Tibial nerve (tissue), 4 donors: ENCODE measurements at regions not wholly inside any gene's neighbourhood (a gene's known extent, or its start where the extent isn't known, plus 50 kb on each side); places are given as distances from the start of the nearest gene placed in this dataset.

ENCODE experiments used
- DNase-seq, 2 donors: peaks; one replicate each; pipeline ENCODE4 v3.0.0-alpha.2; 2019; ENCODE audit warnings: low spot score in 2 of 2
- H3K27ac ChIP-seq, 4 donors: fragments of 200-600 bp; sonication (generic) in 3 of 4; one replicate each; pipeline ENCODE4 v1.5.1; 2017 to 2019; ENCODE audit warnings: mild to moderate bottlenecking in 1 of 4
- H3K27me3 ChIP-seq, 2 donors: fragments of 200-600 bp; sonication (generic) in 1 of 2; one replicate each; pipeline versions ENCODE4 v1.5.1 to v1.6.0; 2017 to 2019
- H3K36me3 ChIP-seq, 3 donors: fragments of 200-600 bp; sonication (generic); one replicate each; pipeline ENCODE4 v1.5.1; 2018 to 2019
- H3K4me1 ChIP-seq, 4 donors: fragments of 200-600 bp; sonication (generic) in 3 of 4; one replicate each; pipeline ENCODE4 v1.5.1; 2017 to 2019
- H3K4me3 ChIP-seq, 4 donors: fragments of 200-600 bp; sonication (generic) in 3 of 4; one replicate each; pipeline ENCODE4 v1.5.1; 2017 to 2019; ENCODE audit warnings: mild to moderate bottlenecking in 1 of 4, moderate library complexity in 1 of 4
- H3K9me3 ChIP-seq, 4 donors: fragments of 200-600 bp; sonication (generic) in 3 of 4; one replicate each; pipeline ENCODE4 v1.5.1; 2017 to 2019
- EP300 ChIP-seq, 2 donors: sonication (generic); formaldehyde crosslinking; IDR thresholded peaks; one replicate each; pipeline ENCODE4 v1.6.1; 2017; ENCODE audit warnings: antibody characterized with exemption in 2 of 2, mild to moderate bottlenecking in 1 of 2
- POLR2A ChIP-seq, 2 donors: fragments of 450-650 bp; IDR thresholded peaks; one replicate each; pipeline ENCODE4 v1.6.1; 2017; ENCODE audit warnings: antibody characterized with exemption in 2 of 2, mild to moderate bottlenecking in 2 of 2, moderate library complexity in 2 of 2
- WGBS, 2 donors: methylation state at CpG; one replicate each; pipeline ENCODE4 v1.1.5; 2018; 5-methylcytosine and 5-hydroxymethylcytosine counted together
- TF ChIP-seq, protein P1 (sequence below), 5 experiments: fragments of 200-600 bp in 3 of 5; fragments of 450-650 bp in 2 of 5; sonication (generic) in 3 of 5; IDR thresholded peaks; one replicate each; pipeline ENCODE4 v1.5.1; 2016 to 2019; ENCODE audit warnings: antibody characterized with exemption in 5 of 5, mild to moderate bottlenecking in 3 of 5, moderate library complexity in 2 of 5

DNA sequence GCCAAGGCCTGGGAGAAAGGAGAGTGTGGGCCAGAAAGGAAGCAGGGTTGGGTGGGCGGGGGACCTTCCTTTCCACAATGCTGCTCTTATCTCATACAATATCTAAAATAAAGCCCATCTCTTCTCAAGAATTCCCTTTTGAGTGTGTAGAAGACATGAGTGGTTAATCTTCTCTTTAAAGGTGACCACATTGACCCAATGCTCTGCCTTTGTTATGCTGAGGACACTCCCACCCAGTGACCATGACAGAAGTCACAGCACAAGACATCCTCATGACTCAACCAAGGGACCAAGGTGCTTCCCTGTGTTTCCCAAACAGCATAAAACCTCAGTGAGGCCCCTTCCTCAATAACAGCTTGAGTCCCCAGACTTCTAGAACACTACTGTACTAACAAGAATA lies 193.0 kb upstream of the ADAMTS16 start:
- TF ChIP-seq, protein P1, sequence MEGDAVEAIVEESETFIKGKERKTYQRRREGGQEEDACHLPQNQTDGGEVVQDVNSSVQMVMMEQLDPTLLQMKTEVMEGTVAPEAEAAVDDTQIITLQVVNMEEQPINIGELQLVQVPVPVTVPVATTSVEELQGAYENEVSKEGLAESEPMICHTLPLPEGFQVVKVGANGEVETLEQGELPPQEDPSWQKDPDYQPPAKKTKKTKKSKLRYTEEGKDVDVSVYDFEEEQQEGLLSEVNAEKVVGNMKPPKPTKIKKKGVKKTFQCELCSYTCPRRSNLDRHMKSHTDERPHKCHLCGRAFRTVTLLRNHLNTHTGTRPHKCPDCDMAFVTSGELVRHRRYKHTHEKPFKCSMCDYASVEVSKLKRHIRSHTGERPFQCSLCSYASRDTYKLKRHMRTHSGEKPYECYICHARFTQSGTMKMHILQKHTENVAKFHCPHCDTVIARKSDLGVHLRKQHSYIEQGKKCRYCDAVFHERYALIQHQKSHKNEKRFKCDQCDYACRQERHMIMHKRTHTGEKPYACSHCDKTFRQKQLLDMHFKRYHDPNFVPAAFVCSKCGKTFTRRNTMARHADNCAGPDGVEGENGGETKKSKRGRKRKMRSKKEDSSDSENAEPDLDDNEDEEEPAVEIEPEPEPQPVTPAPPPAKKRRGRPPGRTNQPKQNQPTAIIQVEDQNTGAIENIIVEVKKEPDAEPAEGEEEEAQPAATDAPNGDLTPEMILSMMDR (IDR thresholded peaks at IDR 0.05), result no peak
- TF ChIP-seq EP300 (IDR thresholded peaks at IDR 0.05) (no peak), POLR2A (IDR thresholded peaks at IDR 0.05) (no peak)
- no peak for DNase-seq
- WGBS, 2 donors, result 90 to 94% methylated on average over 1 of the region's 1 CpG

DNA sequence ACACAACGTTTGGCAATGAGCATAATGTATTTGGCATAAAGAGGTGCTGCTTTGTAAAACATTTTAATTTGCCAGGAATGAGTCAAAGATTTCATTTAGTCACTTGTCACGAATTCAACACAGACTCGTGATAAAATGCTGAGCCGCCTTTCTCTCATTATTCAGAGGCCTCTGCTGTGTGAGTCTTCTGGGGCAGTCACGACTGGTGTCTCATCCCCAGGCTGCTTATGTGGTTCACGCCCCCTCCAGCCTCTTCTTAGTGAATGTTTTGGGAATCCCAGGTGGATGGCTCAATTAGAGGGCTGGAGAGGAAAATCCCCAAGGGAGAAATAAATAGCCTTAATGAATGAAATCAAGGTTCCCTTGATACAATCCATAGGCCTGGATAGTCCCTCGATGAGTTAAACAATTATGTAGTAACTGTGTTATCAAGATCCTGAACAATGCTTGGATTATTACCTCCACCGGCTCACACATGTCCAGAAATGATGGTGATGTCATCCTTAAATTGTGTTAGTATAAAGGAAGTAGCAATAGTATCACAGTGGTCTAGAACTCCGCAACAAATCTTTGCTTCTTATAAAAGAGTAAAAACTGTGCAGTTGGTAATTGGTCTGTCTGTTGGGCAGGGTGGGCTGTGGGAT lies 192.1 kb upstream of the ADAMTS16 start:
- H3K27ac ChIP-seq, result no peak overlapping the region
- no peak for DNase-seq

More for the DNA sequence above, 193.0 kb upstream of the ADAMTS16 start:
- H3K4me1 ChIP-seq, result peaks cover 0 to 12% (median 0%) of the 10 kb centered on the region in 4 donors
- no peak overlapping the region for H3K27ac ChIP-seq
- H3K27me3 ChIP-seq, result no peaks in the 10 kb centered on the region
- no peaks in the 10 kb centered on the region for H3K36me3 ChIP-seq
- H3K4me3 ChIP-seq, result no peak overlapping the region
- H3K9me3 ChIP-seq, result no peaks in the 10 kb centered on the region

DNA sequence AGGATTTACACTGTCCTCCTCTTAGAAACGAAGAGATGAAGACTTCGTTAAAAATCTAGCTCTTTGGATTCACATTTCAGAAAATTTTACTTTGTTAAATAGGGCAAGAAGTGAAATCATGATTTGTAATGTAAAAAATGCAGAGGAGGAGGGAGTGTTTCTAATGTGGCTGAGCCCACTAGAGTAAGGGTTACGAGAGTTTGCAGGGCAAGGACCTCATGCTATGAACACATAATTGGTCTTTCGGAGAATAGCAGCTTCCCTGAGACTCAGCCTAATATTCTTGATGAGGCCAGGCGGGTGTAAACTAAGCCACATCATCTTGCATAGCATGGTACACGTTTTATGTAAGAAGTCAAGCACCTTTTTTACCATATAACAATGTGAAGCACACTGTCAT lies 191.0 kb upstream of the ADAMTS16 start:
- Histone ChIP-seq H3K9me3 (no peaks in the 10 kb centered on the region), H3K36me3 (no peaks in the 10 kb centered on the region), H3K27ac (no peak overlapping the region), H3K4me3 (no peak overlapping the region), H3K4me1 (peaks cover 0 to 10% (median 0%) of the 10 kb centered on the region in 4 donors), H3K27me3 (no peaks in the 10 kb centered on the region)
- WGBS, 2 donors, result 30 to 39% methylated on average over 6 of the region's 6 CpGs
- DNase-seq, result no peak
- TF ChIP-seq, protein P1 (IDR thresholded peaks at IDR 0.05), result no peak
- TF ChIP-seq POLR2A (IDR thresholded peaks at IDR 0.05) (no peak), EP300 (IDR thresholded peaks at IDR 0.05) (no peak)

More for the DNA sequence above, 192.1 kb upstream of the ADAMTS16 start:
- TF ChIP-seq EP300 (IDR thresholded peaks at IDR 0.05) (no peak), POLR2A (IDR thresholded peaks at IDR 0.05) (no peak)
- TF ChIP-seq, protein P1 (IDR thresholded peaks at IDR 0.05), result no peak
- Histone ChIP-seq H3K4me3 (no peak overlapping the region), H3K4me1 (peaks cover 0 to 10% (median 0%) of the 10 kb centered on the region in 4 donors), H3K36me3 (no peaks in the 10 kb centered on the region), H3K9me3 (no peaks in the 10 kb centered on the region), H3K27me3 (no peaks in the 10 kb centered on the region)
- 54 to 67% methylated on average over 9 of the region's 9 CpGs for WGBS, 2 donors

DNA sequence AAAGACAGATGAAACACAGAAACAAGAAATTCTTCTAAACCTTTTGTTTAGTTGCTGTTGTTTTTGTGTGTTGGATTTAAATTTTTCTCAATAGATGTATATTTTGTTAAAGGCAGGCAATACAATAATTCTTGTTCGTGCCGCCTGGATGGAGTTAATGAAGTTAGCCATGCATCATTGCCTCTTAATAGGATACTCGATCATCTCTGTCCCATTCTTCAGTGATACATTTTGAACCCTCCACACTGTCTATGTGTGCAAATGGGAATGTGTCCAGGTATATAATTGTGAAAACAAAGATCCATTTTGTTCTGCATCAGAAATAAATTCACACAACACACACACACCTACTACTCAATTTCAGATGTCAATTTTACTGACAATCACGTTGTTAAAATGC lies 186.6 kb upstream of the ADAMTS16 start:
- Histone ChIP-seq H3K27ac (no peak overlapping the region), H3K27me3 (no peaks in the 10 kb centered on the region), H3K4me1 (peaks cover 0 to 8% (median 0%) of the 10 kb centered on the region in 4 donors), H3K36me3 (no peaks in the 10 kb centered on the region), H3K4me3 (no peak overlapping the region), H3K9me3 (no peaks in the 10 kb centered on the region)
- 84 to 89% methylated on average over 4 of the region's 4 CpGs for WGBS, 2 donors
- TF ChIP-seq, protein P1 (IDR thresholded peaks at IDR 0.05), result no peak
- TF ChIP-seq POLR2A (IDR thresholded peaks at IDR 0.05), result no peak
- DNase-seq, result no peak

DNA sequence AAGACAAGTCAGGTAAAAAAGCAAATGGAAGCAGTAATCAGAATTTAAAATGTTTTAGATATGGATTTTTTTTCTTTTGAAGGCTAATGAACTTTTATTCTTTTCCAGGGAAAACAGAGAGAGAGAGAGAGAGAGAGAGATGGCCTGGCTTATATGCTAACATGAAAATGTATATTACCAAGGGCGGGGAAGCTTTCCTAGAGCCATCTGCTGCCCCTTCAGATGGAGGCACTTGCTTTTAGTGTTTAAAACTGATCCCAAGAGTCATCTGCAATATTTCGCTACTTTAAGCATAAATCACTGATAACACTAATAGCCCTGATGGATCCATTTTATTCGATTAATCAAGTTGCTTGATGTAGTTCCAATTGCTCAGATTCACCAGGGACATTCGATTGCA lies 186.1 kb upstream of the ADAMTS16 start:
- Histone ChIP-seq H3K4me1 (peaks cover 0 to 4% (median 0%) of the 10 kb centered on the region in 4 donors), H3K27me3 (no peaks in the 10 kb centered on the region), H3K9me3 (no peaks in the 10 kb centered on the region), H3K36me3 (no peaks in the 10 kb centered on the region), H3K27ac (no peak overlapping the region), H3K4me3 (no peak overlapping the region)
- DNase-seq, result no peak
- WGBS, 2 donors, result 92 to 94% methylated on average over 4 of the region's 4 CpGs
- TF ChIP-seq POLR2A (IDR thresholded peaks at IDR 0.05), result no peak
- TF ChIP-seq, protein P1 (IDR thresholded peaks at IDR 0.05), result no peak
- TF ChIP-seq EP300 (IDR thresholded peaks at IDR 0.05), result no peak
